ENCODE measurements at regions not wholly inside any gene's neighbourhood (a gene's known extent, or its start where the extent isn't known, plus 50 kb on each side); places are given as distances from the start of the nearest gene placed in this dataset.

GRCh38 chr14:49396801-49397200, 189.4 kb downstream of the RPS29 start:
- ATAC-seq (no peak), DNase-seq (no peak)
- ChIA-PET POLR2A (ENCODE audit: unreplicated experiment) (no interaction called here), CTCF (no interaction called here)
- Histone ChIP-seq H2AFZ (ENCODE audit: low read length) (no peak overlapping the region), H3K9me3 (ENCODE audit: low read length) (no peaks in the 10 kb centered on the region), H3K27me3 (ENCODE audit: low read length) (peaks cover 14% of the 10 kb centered on the region; the same call in 1 of the 2 replicates), H3K9me2 (replicated peaks; ENCODE audit: low read length) (no peaks in the 10 kb centered on the region), H3K27ac (ENCODE audit: low read length) (no peak overlapping the region), H3F3A (ENCODE audit: low read length, unreplicated experiment) (no peaks in the 10 kb centered on the region), H4K20me1 (ENCODE audit: low read length) (no peaks in the 10 kb centered on the region), H3K4me2 (ENCODE audit: low read length) (no peak overlapping the region), H3K4me3 (ENCODE audit: low read length) (no peak overlapping the region), H3K9ac (ENCODE audit: low read length) (no peak overlapping the region), H3K79me2 (ENCODE audit: low read length) (no peaks in the 10 kb centered on the region), H3K4me1 (ENCODE audit: insufficient read depth, low read length) (no peaks in the 10 kb centered on the region), H3K36me3 (ENCODE audit: low read depth, low read length) (no peaks in the 10 kb centered on the region)
- BruUV-seq (replicated peaks): no TSS peak
- intact Hi-C loops (cut with micrococcal nuclease): no loop called here
- TF ChIP-seq CTCF (conservative IDR thresholded peaks at IDR 0.05; ENCODE audit: low read depth, low read length): no peak
- no peak for TF ChIP-seq EZH2 (IDR thresholded peaks at IDR 0.05; ENCODE audit: low read length, unreplicated experiment)
- no peak for TF ChIP-seq EZH2phosphoT487 (IDR thresholded peaks at IDR 0.05; ENCODE audit: borderline replicate concordance, low read length)

- CTCF ChIA-PET: no interaction called here
- intact Hi-C loops (cut with micrococcal nuclease): no loop called here
- H3K9me3 ChIP-seq (ENCODE audit: low read length): no peaks in the 10 kb centered on the region
- H3K4me2 ChIP-seq (ENCODE audit: low read length): no peak overlapping the region
- no peak overlapping the region for H3K4me3 ChIP-seq (ENCODE audit: low read length)
- BruUV-seq (replicated peaks): no TSS peak
- H4K20me1 ChIP-seq (ENCODE audit: low read length): no peaks in the 10 kb centered on the region
- H3K27ac ChIP-seq (ENCODE audit: low read length): no peak overlapping the region
- H3K9ac ChIP-seq (ENCODE audit: low read length): no peak overlapping the region
- H3K4me1 ChIP-seq (ENCODE audit: insufficient read depth, low read length): no peaks in the 10 kb centered on the region
- TF ChIP-seq CTCF (conservative IDR thresholded peaks at IDR 0.05; ENCODE audit: low read depth, low read length) (no peak), EZH2phosphoT487 (IDR thresholded peaks at IDR 0.05; ENCODE audit: borderline replicate concordance, low read length) (no peak), EZH2 (IDR thresholded peaks at IDR 0.05; ENCODE audit: low read length, unreplicated experiment) (no peak)
- POLR2A ChIA-PET (ENCODE audit: unreplicated experiment): no interaction called here
- DNase-seq: no peak
- H3K36me3 ChIP-seq (ENCODE audit: low read depth, low read length): no peaks in the 10 kb centered on the region
- H3F3A ChIP-seq (ENCODE audit: low read length, unreplicated experiment): no peaks in the 10 kb centered on the region
- H3K27me3 ChIP-seq (ENCODE audit: low read length): peaks cover 44% of the 10 kb centered on the region
- no peak for ATAC-seq
- no peak overlapping the region for H2AFZ ChIP-seq (ENCODE audit: low read length)
- no peaks in the 10 kb centered on the region for H3K9me2 ChIP-seq (replicated peaks; ENCODE audit: low read length)
- H3K79me2 ChIP-seq (ENCODE audit: low read length): no peaks in the 10 kb centered on the region
Measured at GRCh38 chr14:49381778-49382177, 204.4 kb downstream of the RPS29 start.

GRCh38 chr14:49367696-49368095, 218.5 kb downstream of the RPS29 start:
- H2AFZ ChIP-seq (ENCODE audit: low read length): no peak overlapping the region
- no peak overlapping the region for H3K4me3 ChIP-seq (ENCODE audit: low read length)
- H3F3A ChIP-seq (ENCODE audit: low read length, unreplicated experiment): no peaks in the 10 kb centered on the region
- TF ChIP-seq CTCF (conservative IDR thresholded peaks at IDR 0.05; ENCODE audit: low read depth, low read length) (no peak), EZH2 (IDR thresholded peaks at IDR 0.05; ENCODE audit: low read length, unreplicated experiment) (no peak), EZH2phosphoT487 (IDR thresholded peaks at IDR 0.05; ENCODE audit: borderline replicate concordance, low read length) (no peak)
- DNase-seq (no peak), ATAC-seq (no peak)
- peaks cover 57% of the 10 kb centered on the region for H3K27me3 ChIP-seq (ENCODE audit: low read length)
- no peaks in the 10 kb centered on the region for H3K9me2 ChIP-seq (replicated peaks; ENCODE audit: low read length)
- H3K36me3 ChIP-seq (ENCODE audit: low read depth, low read length): no peaks in the 10 kb centered on the region
- CTCF ChIA-PET: no interaction called here
- H3K9ac ChIP-seq (ENCODE audit: low read length): no peak overlapping the region
- intact Hi-C loops (cut with micrococcal nuclease): no loop called here
- no TSS peak for BruUV-seq (replicated peaks)
- H4K20me1 ChIP-seq (ENCODE audit: low read length): no peaks in the 10 kb centered on the region
- no peak overlapping the region for H3K4me2 ChIP-seq (ENCODE audit: low read length)
- H3K27ac ChIP-seq (ENCODE audit: low read length): no peak overlapping the region
- no peaks in the 10 kb centered on the region for H3K79me2 ChIP-seq (ENCODE audit: low read length)
- POLR2A ChIA-PET (ENCODE audit: unreplicated experiment): no interaction called here
- no peaks in the 10 kb centered on the region for H3K4me1 ChIP-seq (ENCODE audit: insufficient read depth, low read length)
- no peaks in the 10 kb centered on the region for H3K9me3 ChIP-seq (ENCODE audit: low read length)
